CD14-positive monocyte (primary cell): ENCODE measurements at regions not wholly inside any gene's neighbourhood (a gene's known extent, or its start where the extent isn't known, plus 50 kb on each side); places are given as distances from the start of the nearest gene placed in this dataset.

Experiments used
- DNase-seq, 3 donors: peaks; one replicate each; pipeline ENCODE4 v3.0.0-alpha.2; 2011 to 2022
- H2AFZ ChIP-seq: 2 replicates; pipeline ENCODE4 v1.6.0; 2012; ENCODE audit warnings: mild to moderate bottlenecking, low read depth, low read length, inconsistent platforms; ENCODE audit not compliant: insufficient read depth, poor library complexity, severe bottlenecking
- H3K27ac ChIP-seq, 2 donors: 1 replicate in 1 of 2; 2 replicates in 1 of 2; pipeline ENCODE4 v1.5.1; 2012 to 2013; ENCODE audit warnings: low read length in 2 of 2, control low read depth in 1 of 2, inconsistent platforms in 1 of 2, low read depth in 1 of 2, mild to moderate bottlenecking in 1 of 2
- H3K27me3 ChIP-seq, 2 donors: one replicate each; pipeline versions ENCODE4 v1.6.0 to v1.6.1; 2011 to 2013; ENCODE audit warnings: low read length in 2 of 2; ENCODE audit not compliant: control insufficient read depth in 2 of 2, insufficient read depth in 2 of 2
- H3K36me3 ChIP-seq, 2 donors: replicated peaks in 1 of 2; 1 replicate in 1 of 2; 2 replicates in 1 of 2; pipeline versions ENCODE4 v1.5.1 to v1.6.1; 2012 to 2013; ENCODE audit warnings: low read length in 2 of 2, control low read depth in 1 of 2, inconsistent platforms in 1 of 2, mild to moderate bottlenecking in 1 of 2; ENCODE audit not compliant: insufficient read depth in 2 of 2, control insufficient read depth in 1 of 2
- H3K4me1 ChIP-seq, 2 donors: 1 replicate in 1 of 2; 2 replicates in 1 of 2; pipeline versions ENCODE4 v1.5.1 to v1.6.1; 2012 to 2013; ENCODE audit warnings: low read length in 2 of 2, control low read depth in 1 of 2, inconsistent platforms in 1 of 2, mild to moderate bottlenecking in 1 of 2, moderate library complexity in 1 of 2; ENCODE audit not compliant: insufficient read depth in 2 of 2, control insufficient read depth in 1 of 2
- H3K4me2 ChIP-seq: replicated peaks from 2 replicates; pipeline ENCODE3; 2012; ENCODE audit warnings: low read length, moderate library complexity, mild to moderate bottlenecking; ENCODE audit not compliant: poor library complexity, severe bottlenecking; ENCODE audit errors: extremely low read depth
- H3K4me3 ChIP-seq, 3 experiments: fragments of 200-600 bp in 1 of 3; sonication (generic) in 1 of 3; replicated peaks in 1 of 3; 1 replicate in 2 of 3; 2 replicates in 1 of 3; pipeline ENCODE4 v1.5.1; 2011 to 2013; ENCODE audit warnings: low read length in 3 of 3, mild to moderate bottlenecking in 3 of 3, control low read depth in 2 of 3, low read depth in 2 of 3, inconsistent platforms in 1 of 3, moderate library complexity in 1 of 3
- H3K79me2 ChIP-seq: 2 replicates; pipeline ENCODE4 v1.6.0; 2012; ENCODE audit warnings: mild to moderate bottlenecking, control low read depth, inconsistent platforms, low read length, moderate library complexity; ENCODE audit not compliant: insufficient read depth
- H3K9ac ChIP-seq: 2 replicates; pipeline ENCODE4 v1.6.0; 2017; ENCODE audit warnings: low read length, mild to moderate bottlenecking; ENCODE audit not compliant: insufficient read depth, poor library complexity, severe bottlenecking
- H3K9me3 ChIP-seq, 2 donors: replicated peaks in 1 of 2; 1 replicate in 1 of 2; 2 replicates in 1 of 2; pipeline versions ENCODE4 v1.5.1 to v1.6.1; 2012 to 2013; ENCODE audit warnings: low read length in 2 of 2, control low read depth in 1 of 2; ENCODE audit not compliant: control insufficient read depth in 1 of 2, insufficient read depth in 1 of 2
- H4K20me1 ChIP-seq: 2 replicates; pipeline ENCODE4 v1.6.0; 2012; ENCODE audit warnings: mild to moderate bottlenecking, low read length, control low read depth, moderate library complexity; ENCODE audit not compliant: insufficient read depth
- H3K27ac Mint-ChIP-seq, 7 donors: one replicate each; pipeline ENCODE4 v1.8.0; 2020; ENCODE audit warnings: mild to moderate bottlenecking in 7 of 7, mixed read lengths in 7 of 7, moderate library complexity in 6 of 7, inconsistent platforms in 2 of 7
- H3K27me3 Mint-ChIP-seq, 3 donors: one replicate each; pipeline ENCODE4 v1.8.0; 2021 to 2022; ENCODE audit warnings: low read depth in 3 of 3, mild to moderate bottlenecking in 3 of 3, mixed read lengths in 3 of 3, moderate library complexity in 3 of 3, inconsistent platforms in 1 of 3
- H3K36me3 Mint-ChIP-seq, 2 donors: one replicate each; pipeline ENCODE4 v1.8.0; 2020; ENCODE audit warnings: mixed read lengths in 2 of 2, inconsistent platforms in 1 of 2, mild to moderate bottlenecking in 1 of 2
- H3K4me1 Mint-ChIP-seq: one replicate; pipeline ENCODE4 v1.8.0; 2020; ENCODE audit warnings: mild to moderate bottlenecking, mixed read lengths
- H3K4me3 Mint-ChIP-seq, 2 donors: one replicate each; pipeline ENCODE4 v1.8.0; 2020; ENCODE audit warnings: mild to moderate bottlenecking in 2 of 2, mixed read lengths in 2 of 2, moderate library complexity in 1 of 2
- H3K9me3 Mint-ChIP-seq, 7 donors: one replicate each; pipeline ENCODE4 v1.8.0; 2020 to 2022; ENCODE audit warnings: mixed read lengths in 7 of 7, mild to moderate bottlenecking in 6 of 7, moderate library complexity in 6 of 7, inconsistent platforms in 2 of 7
- CTCF ChIP-seq: fragments of 200-600 bp; IDR thresholded peaks from one replicate; pipeline ENCODE4 v1.8.0; 2022; ENCODE audit warnings: antibody characterized with exemption, mild to moderate bottlenecking
- WGBS: methylation state at CpG from one replicate; pipeline ENCODE4 v1.1.5; 2013; ENCODE audit warnings: missing lambda C conversion rate; ENCODE audit not compliant: insufficient coverage; 5-methylcytosine and 5-hydroxymethylcytosine counted together
- intact Hi-C, 2 donors: fragments of 100-400 bp; cut with micrococcal nuclease; formaldehyde crosslinking; loops; one replicate each; pipeline versions ENCODE4 v1.15.0 to v1.15.1; 2023

GRCh38 chr16:31713071-31713944, 160.3 kb upstream of the ZNF267 start:
- H3K27me3 Mint-ChIP-seq: peaks cover 1 to 10% (median 2%) of the 10 kb centered on the region in 3 donors
- H2AFZ ChIP-seq: peak overlapping the region; percentile 88
- peaks cover 19 to 35% of the 10 kb centered on the region in 2 donors for H3K9me3 ChIP-seq
- peaks cover 30% of the 10 kb centered on the region for H3K79me2 ChIP-seq
- H3K4me1 Mint-ChIP-seq: peaks cover 27% of the 10 kb centered on the region
- H3K27ac ChIP-seq: peak overlapping the region; percentile 83 to 95
- peak; percentile 83 to 91 (median 89) for DNase-seq
- peak overlapping the region; percentile 72 for H3K4me2 ChIP-seq
- TF ChIP-seq CTCF: no peak
- H3K27ac Mint-ChIP-seq: peak overlapping the region; percentile 96 to 99 (median 98)
- peaks cover 27 to 30% of the 10 kb centered on the region in 2 donors for H3K36me3 Mint-ChIP-seq
- H3K9me3 Mint-ChIP-seq: peaks cover 21 to 44% (median 34%) of the 10 kb centered on the region in 7 donors
- H3K9ac ChIP-seq: peak overlapping the region; percentile 99
- WGBS: 0% methylated on average over 45 of the region's 59 CpGs
- peaks cover 20 to 22% of the 10 kb centered on the region in 2 donors for H3K4me1 ChIP-seq
- peak overlapping the region; percentile 76 to 98 (median 91) for H3K4me3 ChIP-seq
- H3K27me3 ChIP-seq: no peaks in the 10 kb centered on the region
- H3K36me3 ChIP-seq: peaks cover 0 to 13% of the 10 kb centered on the region in 2 donors
- intact Hi-C loops: no loop called here
- peak overlapping the region; percentile 99 to 100 for H3K4me3 Mint-ChIP-seq
- H4K20me1 ChIP-seq: no peaks in the 10 kb centered on the region

GRCh38 chr16:31713945-31714902, 159.4 kb upstream of the ZNF267 start:
- Histone ChIP-seq H3K36me3 (peaks cover 0 to 13% of the 10 kb centered on the region in 2 donors), H3K4me2 (peak overlapping the region; percentile 72), H3K27ac (peak overlapping the region; percentile 83 to 95), H3K27me3 (no peaks in the 10 kb centered on the region), H2AFZ (peak overlapping the region; percentile 88), H3K9me3 (peaks cover 27 to 43% of the 10 kb centered on the region in 2 donors), H3K79me2 (peaks cover 30% of the 10 kb centered on the region), H3K9ac (peak overlapping the region; percentile 99), H3K4me1 (peaks cover 20 to 22% of the 10 kb centered on the region in 2 donors), H4K20me1 (no peaks in the 10 kb centered on the region), H3K4me3 (peak overlapping the region; percentile 76 to 98 (median 91))
- H3K9me3 Mint-ChIP-seq: peaks cover 21 to 52% (median 37%) of the 10 kb centered on the region in 7 donors
- no peak for DNase-seq
- peaks cover 27 to 30% of the 10 kb centered on the region in 2 donors for H3K36me3 Mint-ChIP-seq
- peak; percentile 17 for TF ChIP-seq CTCF
- WGBS: 79% methylated on average over 7 of the region's 12 CpGs
- peaks cover 1 to 10% (median 2%) of the 10 kb centered on the region in 3 donors for H3K27me3 Mint-ChIP-seq
- H3K27ac Mint-ChIP-seq: peak overlapping the region; percentile 36 to 99 (median 92)
- peaks cover 27% of the 10 kb centered on the region for H3K4me1 Mint-ChIP-seq
- intact Hi-C loops: no loop called here
- peak overlapping the region; percentile 99 to 100 for H3K4me3 Mint-ChIP-seq
